Fibroblast of skin of right biceps (primary cell): ENCODE measurements at regions not wholly inside any gene's neighbourhood (a gene's known extent, or its start where the extent isn't known, plus 50 kb on each side); places are given as distances from the start of the nearest gene placed in this dataset.

Source experiments
- DNase-seq: peaks from one replicate; pipeline ENCODE4 v3.0.0-alpha.2; 2013

DNA sequence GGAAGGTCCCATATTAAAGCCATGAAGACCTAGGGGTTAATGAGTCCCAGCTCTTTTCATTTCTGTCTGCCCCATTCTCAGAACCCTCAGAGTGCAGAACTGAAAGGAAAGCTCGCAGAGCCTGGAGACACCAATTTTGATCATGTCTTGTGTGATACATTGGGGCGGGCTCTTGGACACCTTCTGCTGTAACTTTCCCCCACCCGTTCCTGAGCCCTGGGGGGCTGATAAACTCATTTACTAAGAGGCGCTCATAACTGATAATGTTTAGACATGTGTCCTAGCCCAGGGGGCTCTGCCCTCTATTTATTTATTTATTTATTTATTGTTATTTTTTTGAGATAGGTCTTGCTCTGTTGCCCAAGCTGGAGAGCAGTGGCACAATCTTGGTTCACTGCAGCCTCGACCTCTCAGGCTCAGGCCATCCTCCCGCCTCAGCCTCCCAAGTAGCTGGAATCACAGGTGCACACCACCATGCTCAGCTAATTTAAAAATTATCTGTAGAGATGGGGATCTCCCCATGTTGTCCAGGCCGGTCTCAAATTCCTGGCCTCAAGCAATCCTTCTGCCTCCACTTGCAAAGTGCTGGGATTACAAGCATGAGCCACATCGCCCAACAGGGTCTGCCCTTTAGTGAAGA, 72.4 kb upstream of the HAAO start:
- no peak for DNase-seq

- DNase-seq, result no peak
These were observed 71.8 kb upstream of the HAAO start for GRCh38 chr2:42864222-42864621.

DNA sequence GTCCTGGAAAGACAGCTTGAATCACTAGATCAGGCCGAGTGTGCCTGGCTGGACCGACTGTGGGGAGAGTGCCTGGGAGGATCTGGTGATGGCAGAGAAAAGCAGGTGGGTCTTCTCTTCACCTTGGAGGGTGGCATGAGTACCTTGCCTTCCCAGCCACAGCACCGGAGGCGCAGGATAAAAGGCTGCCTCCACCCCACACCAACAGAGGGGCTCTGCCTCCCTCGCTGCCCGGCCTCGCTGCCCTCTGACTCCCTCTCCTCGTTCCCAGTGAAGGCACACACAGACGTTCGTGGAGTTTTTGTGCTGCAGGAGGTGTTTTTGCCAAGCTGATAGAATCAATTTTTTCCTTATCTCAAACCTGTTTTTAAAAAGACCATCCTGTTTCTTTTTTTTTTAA, 71.4 kb upstream of the HAAO start:
- DNase-seq, result no peak

DNA sequence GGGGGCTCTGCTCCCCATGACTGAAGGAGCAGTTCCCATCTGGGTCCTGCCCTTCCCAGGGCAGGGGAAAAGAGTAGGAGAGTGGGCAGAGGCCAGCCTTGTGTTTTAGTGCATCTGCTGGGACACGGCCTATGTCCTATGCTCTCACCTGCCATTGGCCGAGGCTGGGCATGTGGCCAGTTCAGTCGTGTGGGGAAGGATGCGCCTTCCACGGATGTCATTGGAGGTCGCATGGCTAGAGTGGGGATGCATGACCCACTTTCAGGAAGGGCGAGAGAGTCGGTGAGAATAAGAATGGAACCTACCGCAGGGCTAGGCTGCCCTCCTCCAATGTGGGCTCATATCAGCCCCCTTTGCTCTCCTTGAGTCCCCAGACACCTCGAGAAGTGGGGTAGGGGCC, 70.9 kb upstream of the HAAO start:
- no peak for DNase-seq

DNA sequence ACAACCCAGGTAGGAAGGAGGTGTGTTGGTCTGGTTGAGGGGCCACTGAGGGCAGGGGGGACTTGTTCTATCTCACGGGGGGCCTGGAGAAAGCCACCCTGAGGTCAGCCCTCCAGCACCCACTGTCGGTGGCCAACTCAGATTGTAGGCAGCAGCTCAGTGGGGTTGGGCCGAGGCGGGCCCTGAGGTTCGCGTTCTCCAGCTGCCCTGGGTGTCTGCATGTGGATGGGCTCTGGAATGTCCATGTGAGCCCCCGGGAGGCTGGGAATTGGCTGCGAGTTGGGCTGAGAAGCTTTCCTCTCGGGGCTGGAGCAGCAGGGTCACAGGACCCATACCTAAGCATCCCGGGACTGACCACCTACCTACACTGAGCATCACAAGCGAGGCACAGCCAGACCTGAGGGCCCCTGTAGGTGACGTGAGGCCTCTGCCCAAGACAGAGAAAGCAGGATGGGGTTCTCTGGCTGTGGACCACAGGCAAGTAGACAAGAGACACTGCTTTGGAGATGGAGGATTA, 70.3 kb upstream of the HAAO start:
- no peak for DNase-seq

DNA sequence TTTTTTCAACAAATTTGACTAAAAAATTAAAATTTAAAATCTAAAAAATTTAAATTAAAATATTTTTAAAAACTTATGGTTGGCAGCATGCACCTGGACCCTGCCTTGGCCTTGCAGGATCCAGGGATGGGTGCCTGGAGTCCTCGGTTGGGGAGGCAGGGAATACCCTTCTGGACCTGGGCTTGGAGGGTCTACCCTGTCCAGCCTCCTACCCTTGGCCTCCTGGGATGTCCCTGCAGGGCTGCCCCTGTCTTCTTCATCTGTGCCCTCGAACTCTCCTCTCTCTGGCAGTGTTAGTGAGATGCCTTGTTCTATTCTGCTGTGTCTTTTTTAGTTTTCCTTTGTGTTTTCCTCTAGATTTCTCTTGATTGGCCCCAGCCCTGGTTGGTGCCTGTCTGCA, 68.9 kb upstream of the HAAO start:
- DNase-seq, result no peak

GRCh38 chr2:42860319-42861094, 68.1 kb upstream of the HAAO start:
- DNase-seq, result no peak

GRCh38 chr2:42859791-42860190, 67.4 kb upstream of the HAAO start:
- DNase-seq, result no peak

DNA sequence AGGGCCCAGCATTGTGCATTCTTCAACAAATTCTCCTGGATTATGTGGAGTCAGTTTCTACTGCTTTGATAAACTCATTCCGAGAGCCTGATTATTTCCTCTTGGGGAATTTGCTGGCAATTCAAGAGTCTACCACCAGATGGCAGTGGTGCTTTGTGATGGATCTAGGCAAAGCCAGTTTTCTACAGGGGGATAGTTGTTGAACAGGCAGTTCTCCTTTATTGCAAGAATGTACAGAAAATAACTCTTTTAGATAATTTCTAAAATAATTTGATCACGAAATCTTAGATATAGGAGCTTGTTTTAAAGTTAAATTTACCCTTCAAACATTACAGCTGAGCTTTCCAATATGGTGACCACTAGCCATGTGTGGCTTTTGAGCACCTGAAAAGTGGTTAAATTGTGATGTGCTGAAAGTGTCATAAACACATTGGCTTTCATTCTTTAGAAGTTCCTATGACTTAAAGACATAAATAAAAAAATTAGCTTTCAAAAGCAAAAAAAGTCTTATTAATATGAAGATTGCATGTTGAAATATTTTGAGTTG, 66.7 kb upstream of the HAAO start:
- peak; percentile 76 for DNase-seq

- DNase-seq, result no peak
These were observed 66.0 kb upstream of the HAAO start for GRCh38 chr2:42858140-42859005.

DNA sequence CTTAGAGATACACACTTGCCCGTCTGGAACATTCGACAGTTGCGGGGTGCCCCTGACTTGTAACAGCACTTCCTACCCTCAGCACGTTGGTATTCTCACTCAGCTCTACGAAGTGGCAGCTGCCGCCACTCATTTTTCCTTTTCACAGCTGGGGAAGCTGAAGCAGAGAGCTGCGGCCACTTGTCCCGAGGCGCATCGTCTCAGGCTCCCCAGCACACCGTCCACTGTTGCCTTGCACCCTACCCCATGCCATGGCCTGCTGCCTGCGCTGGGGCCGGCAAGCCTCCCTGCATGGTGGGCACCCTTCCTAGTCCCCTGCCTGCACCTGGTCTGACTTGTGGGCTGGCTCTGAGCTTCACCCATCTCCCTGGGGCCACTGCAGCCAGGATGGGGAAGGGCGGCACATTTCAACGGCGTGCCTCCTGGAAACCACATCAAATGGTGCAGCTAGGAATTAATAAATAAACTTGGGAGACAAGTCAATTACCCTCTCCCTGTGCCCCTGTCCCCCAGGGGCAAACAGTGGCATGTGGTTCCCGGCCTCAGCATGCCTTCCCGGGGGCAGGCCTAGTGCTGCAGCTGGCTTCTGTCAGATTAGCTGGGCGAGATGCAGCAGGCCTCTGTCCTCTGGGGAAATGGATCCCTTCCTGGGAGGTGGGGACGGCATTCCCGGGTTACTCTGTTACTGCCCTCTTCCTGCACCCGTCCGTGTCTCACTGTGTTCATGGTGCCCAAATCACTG, 64.7 kb upstream of the HAAO start:
- no peak for DNase-seq

DNA sequence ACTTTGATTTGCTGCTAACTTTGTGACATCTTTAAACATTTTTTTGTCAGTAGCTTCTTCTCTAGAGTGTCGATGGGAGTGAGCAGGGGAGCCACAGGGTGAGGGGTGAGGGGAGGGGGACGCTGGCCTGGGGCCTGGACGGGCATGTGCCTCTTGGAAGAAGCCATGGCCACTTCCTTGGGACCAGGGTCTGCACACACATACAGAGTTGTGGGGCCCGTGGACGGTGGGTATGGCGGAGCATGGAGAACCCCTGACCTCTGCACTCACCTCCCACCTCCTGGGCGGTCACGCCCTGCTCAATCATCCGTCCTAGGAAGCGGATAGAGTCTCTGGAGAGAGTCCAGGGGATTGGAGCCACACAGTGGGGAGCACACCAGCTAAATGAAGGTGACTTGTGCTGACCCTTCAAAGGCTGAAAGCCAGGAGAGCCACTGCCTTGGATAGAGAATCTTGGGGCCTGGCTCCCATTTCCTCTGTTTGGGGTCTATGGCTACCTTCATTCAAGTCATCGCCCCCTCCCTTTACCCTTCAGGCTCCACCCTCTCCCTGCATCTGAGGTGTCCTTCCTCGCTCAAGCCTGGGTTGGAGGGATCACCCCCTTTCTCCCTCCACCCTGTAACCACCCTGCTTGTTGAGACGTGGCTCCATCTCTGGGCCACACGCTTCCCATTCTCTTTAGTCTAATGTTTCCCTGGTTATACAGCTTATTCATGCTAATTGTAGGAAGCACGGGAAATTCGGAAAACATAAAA, 63.9 kb upstream of the HAAO start:
- no peak for DNase-seq

GRCh38 chr2:42855221-42855970, 63.0 kb upstream of the HAAO start:
- DNase-seq, result no peak

DNA sequence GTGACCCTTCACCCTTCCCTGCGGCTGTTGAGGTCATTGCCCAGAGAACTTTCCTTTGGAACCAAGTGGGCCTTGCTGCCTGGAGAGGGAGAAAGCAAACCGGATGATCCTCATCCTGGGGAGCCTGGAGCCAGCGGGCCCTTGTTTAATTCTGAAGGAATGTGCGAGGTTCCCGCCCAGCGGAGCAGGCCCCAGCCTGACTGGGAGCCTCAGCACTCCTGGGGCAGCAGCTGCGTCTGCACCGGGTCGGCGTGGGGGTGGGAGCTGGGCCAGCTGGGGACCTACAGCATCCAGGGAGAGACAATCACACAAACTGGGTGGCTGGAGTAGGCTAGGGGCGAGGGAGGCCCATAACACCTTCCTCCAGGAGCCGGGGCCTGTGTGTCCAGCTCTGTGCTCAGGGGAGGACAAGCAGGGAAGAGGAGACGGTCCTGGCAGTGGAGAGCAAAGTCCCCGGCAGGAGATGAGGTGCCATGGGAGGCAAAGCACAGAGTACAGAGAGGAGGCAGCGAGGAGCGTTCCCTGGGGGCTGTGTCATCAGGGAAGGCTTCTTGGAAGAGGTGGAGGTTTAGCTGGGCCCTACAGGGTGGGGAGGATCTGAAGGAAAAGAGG, 61.9 kb upstream of the HAAO start:
- DNase-seq, result peak; percentile 52

GRCh38 chr2:42853549-42854206, 61.3 kb upstream of the HAAO start:
- no peak for DNase-seq

DNA sequence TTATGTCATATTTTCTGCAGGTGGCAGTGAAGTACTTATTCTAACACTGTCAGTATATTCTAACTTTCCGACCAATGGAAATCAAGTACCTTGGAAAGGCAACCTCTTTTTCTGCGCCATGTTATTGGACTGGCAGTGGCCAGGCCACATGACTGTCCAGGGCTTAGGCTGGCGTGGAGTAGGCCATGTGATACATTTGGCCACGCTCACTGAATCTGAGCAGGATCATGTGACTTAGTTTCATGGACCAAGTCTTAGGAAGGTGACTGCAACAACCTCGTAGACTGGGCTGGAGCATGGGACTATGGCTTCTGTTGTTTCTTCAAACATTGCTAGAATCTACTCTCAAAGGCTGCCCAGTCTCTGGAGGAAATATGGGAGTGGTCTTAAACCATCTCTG, 60.4 kb upstream of the HAAO start:
- DNase-seq, result no peak

DNA sequence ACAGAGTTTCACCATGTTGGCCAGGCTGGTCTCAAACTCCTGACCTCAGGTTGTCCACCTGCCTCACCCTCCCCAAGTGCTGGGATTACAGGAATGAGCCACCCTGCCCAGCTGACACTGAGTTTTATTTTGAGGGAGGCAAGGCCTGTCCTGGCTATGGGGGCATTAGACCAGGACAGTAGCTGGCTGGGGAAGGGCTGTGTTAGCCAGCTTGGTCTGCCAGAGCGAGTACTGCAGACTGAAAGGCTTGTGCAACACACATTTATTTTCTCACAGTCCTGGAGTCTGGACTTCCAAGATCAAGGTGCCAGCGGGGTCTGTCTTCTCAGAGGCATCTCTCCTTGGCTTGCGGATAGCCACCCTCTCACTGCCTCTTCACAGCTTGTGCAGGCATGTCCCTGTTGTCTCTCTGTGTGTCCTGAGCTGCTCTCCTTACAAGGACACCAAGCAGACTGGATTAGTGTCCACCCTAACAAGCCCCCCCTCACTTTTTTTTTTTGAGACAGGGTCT, 59.4 kb upstream of the HAAO start:
- DNase-seq, result no peak

DNA sequence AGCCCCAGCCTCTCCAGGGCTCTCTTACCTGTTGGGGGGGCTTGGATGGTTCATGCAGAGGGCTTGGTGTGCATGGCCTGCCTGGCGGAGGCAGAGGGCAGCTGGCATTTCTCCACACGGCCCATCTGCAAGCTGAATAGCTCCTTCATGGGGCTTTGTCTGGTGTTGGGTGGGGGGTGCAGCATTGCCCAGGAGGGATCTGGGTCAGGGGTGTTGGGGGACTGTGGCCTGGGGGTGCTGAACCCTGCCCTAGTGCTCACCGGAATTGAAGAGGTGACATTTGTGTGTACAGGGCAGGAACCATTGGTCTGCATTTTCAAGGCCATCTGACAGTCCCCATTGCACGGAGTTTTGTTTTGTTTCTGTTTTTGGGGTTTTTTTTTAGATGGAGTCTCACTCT, 58.8 kb upstream of the HAAO start:
- DNase-seq, result no peak

DNA sequence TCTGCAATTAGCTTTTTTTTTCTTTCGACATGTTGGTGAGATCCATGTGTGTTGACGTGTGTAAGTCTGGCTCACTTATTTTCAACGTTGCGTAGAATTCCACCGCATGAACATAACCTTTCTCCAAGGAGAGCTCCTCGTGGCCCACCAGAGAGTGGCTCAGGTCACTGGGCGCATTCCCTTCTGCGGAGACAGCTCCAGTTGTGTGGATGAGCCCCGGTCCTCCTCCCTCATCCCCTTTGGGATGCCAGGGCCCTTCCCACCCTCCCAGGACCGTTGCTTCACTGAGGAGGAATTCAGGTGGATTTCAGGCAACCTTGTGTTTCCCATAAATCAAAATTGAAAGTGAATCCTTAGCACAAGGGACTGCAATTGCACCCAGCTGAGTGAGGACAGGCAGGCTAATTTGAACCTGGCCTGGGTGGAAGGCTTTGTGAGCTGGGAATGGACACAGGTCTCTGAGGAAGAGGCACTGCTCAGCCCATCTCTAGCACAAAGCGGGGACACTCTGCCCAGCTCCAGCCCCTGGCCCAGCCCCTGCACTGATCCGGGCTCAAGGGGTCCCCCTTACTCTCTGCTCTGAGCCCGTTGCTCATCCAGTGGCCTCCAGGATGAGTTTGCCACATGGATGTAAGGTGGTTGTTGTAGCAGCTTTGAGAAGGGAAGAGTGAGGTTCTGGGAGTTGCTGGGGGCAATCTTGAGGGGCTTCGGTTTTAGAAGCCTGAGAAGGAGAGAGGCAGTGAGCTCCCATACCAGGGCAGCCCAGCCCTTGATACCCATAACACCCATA, 57.8 kb upstream of the HAAO start:
- DNase-seq, result no peak
